Epithelial cell of esophagus (primary cell): ENCODE measurements at regions not wholly inside any gene's neighbourhood (a gene's known extent, or its start where the extent isn't known, plus 50 kb on each side); places are given as distances from the start of the nearest gene placed in this dataset.

ENCODE experiments used
- DNase-seq: peaks from one replicate; pipeline ENCODE4 v3.0.0; 2010; ENCODE audit warnings: low read depth
- H3K4me3 ChIP-seq: 2 replicates; pipeline ENCODE4 v1.5.1; 2011; ENCODE audit warnings: mild to moderate bottlenecking, low read length, control low read depth
- CTCF ChIP-seq: IDR thresholded peaks from 2 replicates; pipeline ENCODE4 v1.5.1; 2011; ENCODE audit warnings: low read depth, mild to moderate bottlenecking, low read length, control low read depth, inconsistent platforms; ENCODE audit not compliant: insufficient read depth; ENCODE audit errors: missing control alignments

- no peak overlapping the region for H3K4me3 ChIP-seq
- no peak for TF ChIP-seq CTCF
- DNase-seq, result no peak
Observed at GRCh38 chr6:163836876-163837690, 422.6 kb downstream of the QKI start.

GRCh38 chr6:163835439-163836171 lies 421.1 kb downstream of the QKI start:
- TF ChIP-seq CTCF, result no peak
- no peak for DNase-seq
- H3K4me3 ChIP-seq, result no peak overlapping the region

- H3K4me3 ChIP-seq, result no peak overlapping the region
- TF ChIP-seq CTCF, result no peak
- no peak for DNase-seq
Observed at GRCh38 chr6:163834226-163834970, 419.9 kb downstream of the QKI start.

GRCh38 chr6:163831736-163832135 lies 417.2 kb downstream of the QKI start:
- no peak for DNase-seq
- TF ChIP-seq CTCF, result no peak
- H3K4me3 ChIP-seq, result no peak overlapping the region

GRCh38 chr6:163830641-163831040 lies 416.1 kb downstream of the QKI start:
- DNase-seq, result no peak
- TF ChIP-seq CTCF, result no peak
- no peak overlapping the region for H3K4me3 ChIP-seq

- no peak for TF ChIP-seq CTCF
- DNase-seq, result no peak
- no peak overlapping the region for H3K4me3 ChIP-seq
Observed at GRCh38 chr6:163828038-163828795, 413.7 kb downstream of the QKI start.
